Thyroid gland (tissue), 4 donors: ENCODE measurements at regions not wholly inside any gene's neighbourhood (a gene's known extent, or its start where the extent isn't known, plus 50 kb on each side); places are given as distances from the start of the nearest gene placed in this dataset.

ENCODE experiments used
- DNase-seq, 2 donors: peaks; one replicate each; pipeline ENCODE4 v3.0.0-alpha.2; 2019
- H3K27ac ChIP-seq, 3 donors: fragments of 200-600 bp; sonication (generic); 1 replicate in 2 of 3; 2 replicates in 1 of 3; pipeline ENCODE4 v1.5.1; 2016 to 2019; ENCODE audit warnings: mild to moderate bottlenecking in 1 of 3, moderate library complexity in 1 of 3
- H3K27me3 ChIP-seq: fragments of 200-600 bp; sonication (generic); one replicate; pipeline ENCODE4 v1.5.1; 2019
- H3K36me3 ChIP-seq, 2 donors: fragments of 200-600 bp; sonication (generic); one replicate each; pipeline ENCODE4 v1.5.1; 2016 to 2019
- H3K4me1 ChIP-seq, 2 donors: fragments of 200-600 bp; sonication (generic); one replicate each; pipeline ENCODE4 v1.5.1; 2017 to 2019
- H3K4me3 ChIP-seq, 3 donors: fragments of 200-600 bp; sonication (generic); replicated peaks in 1 of 3; 1 replicate in 2 of 3; 2 replicates in 1 of 3; pipeline ENCODE4 v1.5.1; 2016; ENCODE audit warnings: mild to moderate bottlenecking in 1 of 3
- H3K9me3 ChIP-seq: fragments of 200-600 bp; sonication (generic); one replicate; pipeline ENCODE4 v1.5.1; 2017
- POLR2A ChIP-seq, 2 donors: fragments of 450-650 bp; IDR thresholded peaks; one replicate each; pipeline ENCODE4 v1.6.1; 2017; ENCODE audit warnings: antibody characterized with exemption in 2 of 2, mild to moderate bottlenecking in 2 of 2, moderate library complexity in 1 of 2
- WGBS, 2 donors: methylation state at CpG; one replicate each; pipeline ENCODE4 v1.1.5; 2017; 5-methylcytosine and 5-hydroxymethylcytosine counted together
- intact Hi-C: fragments of 100-400 bp; cut with DNase I; formaldehyde crosslinking; loops from one replicate; pipeline ENCODE4 v1.15.1; 2023
- TF ChIP-seq, protein P1 (sequence below), 6 experiments: fragments of 200-600 bp in 3 of 6; fragments of 450-650 bp in 3 of 6; sonication (generic) in 3 of 6; IDR thresholded peaks; one replicate each; pipeline ENCODE4 v1.5.1; 2016 to 2019; ENCODE audit warnings: antibody characterized with exemption in 6 of 6, mild to moderate bottlenecking in 2 of 6, inconsistent platforms in 1 of 6, moderate library complexity in 1 of 6

DNA sequence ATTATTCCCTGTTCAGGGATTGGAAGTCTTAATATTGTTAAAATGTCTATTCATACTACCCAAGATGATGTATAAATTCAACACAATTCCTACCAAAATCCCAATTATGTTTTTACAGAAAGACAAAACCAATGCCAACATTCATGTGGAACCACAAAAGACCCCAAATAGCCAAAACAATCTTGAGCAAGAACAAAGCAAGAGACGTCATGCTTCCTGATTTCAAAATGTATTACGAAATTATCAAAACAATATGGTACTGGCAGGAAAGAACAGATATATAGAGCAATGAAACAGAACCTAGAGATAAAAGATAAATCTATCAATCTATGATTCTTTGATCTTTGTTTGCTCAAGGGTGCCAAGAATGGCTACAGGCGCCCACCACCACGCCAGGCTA lies 237.9 kb downstream of the TAF11L14 start:
- H3K27ac ChIP-seq, result no peak overlapping the region
- no peaks in the 10 kb centered on the region for H3K4me1 ChIP-seq
- no peak for TF ChIP-seq POLR2A (IDR thresholded peaks at IDR 0.05)
- TF ChIP-seq, protein P1, sequence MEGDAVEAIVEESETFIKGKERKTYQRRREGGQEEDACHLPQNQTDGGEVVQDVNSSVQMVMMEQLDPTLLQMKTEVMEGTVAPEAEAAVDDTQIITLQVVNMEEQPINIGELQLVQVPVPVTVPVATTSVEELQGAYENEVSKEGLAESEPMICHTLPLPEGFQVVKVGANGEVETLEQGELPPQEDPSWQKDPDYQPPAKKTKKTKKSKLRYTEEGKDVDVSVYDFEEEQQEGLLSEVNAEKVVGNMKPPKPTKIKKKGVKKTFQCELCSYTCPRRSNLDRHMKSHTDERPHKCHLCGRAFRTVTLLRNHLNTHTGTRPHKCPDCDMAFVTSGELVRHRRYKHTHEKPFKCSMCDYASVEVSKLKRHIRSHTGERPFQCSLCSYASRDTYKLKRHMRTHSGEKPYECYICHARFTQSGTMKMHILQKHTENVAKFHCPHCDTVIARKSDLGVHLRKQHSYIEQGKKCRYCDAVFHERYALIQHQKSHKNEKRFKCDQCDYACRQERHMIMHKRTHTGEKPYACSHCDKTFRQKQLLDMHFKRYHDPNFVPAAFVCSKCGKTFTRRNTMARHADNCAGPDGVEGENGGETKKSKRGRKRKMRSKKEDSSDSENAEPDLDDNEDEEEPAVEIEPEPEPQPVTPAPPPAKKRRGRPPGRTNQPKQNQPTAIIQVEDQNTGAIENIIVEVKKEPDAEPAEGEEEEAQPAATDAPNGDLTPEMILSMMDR (IDR thresholded peaks at IDR 0.05), result no peak
- no peaks in the 10 kb centered on the region for H3K27me3 ChIP-seq
- no peaks in the 10 kb centered on the region for H3K36me3 ChIP-seq
- DNase-seq, result no peak
- no peak overlapping the region for H3K4me3 ChIP-seq
- WGBS, 2 donors, result 82 to 83% methylated on average over 4 of the region's 4 CpGs
- H3K9me3 ChIP-seq, result no peaks in the 10 kb centered on the region
- intact Hi-C loops, result no loop called here

DNA sequence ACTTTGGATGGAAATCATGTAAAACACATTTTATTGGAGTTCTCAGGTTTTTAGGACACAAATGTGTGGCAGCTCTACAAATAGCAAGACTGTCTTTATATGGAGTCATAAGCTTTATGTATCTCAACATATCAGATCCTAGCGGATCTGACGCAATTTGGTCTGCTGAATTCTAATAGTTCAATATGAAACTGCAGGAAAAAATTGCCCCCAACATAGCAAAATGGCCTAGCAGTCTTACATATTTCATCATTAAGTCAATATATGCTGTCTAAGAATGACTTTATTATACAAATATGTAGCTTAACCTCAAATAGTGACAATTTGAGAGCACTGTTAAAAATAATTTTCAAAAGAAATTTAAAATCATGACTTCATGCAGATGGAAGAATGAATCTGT lies 244.3 kb downstream of the TAF11L14 start:
- Histone ChIP-seq H3K36me3 (no peaks in the 10 kb centered on the region), H3K9me3 (no peaks in the 10 kb centered on the region), H3K27me3 (no peaks in the 10 kb centered on the region), H3K4me3 (no peak overlapping the region), H3K4me1 (no peaks in the 10 kb centered on the region), H3K27ac (no peak overlapping the region)
- no peak for TF ChIP-seq POLR2A (IDR thresholded peaks at IDR 0.05)
- TF ChIP-seq, protein P1 (IDR thresholded peaks at IDR 0.05), result no peak
- WGBS, 2 donors, result 95 to 98% methylated on average over 2 of the region's 2 CpGs
- no peak for DNase-seq
- intact Hi-C loops, result no loop called here

DNA sequence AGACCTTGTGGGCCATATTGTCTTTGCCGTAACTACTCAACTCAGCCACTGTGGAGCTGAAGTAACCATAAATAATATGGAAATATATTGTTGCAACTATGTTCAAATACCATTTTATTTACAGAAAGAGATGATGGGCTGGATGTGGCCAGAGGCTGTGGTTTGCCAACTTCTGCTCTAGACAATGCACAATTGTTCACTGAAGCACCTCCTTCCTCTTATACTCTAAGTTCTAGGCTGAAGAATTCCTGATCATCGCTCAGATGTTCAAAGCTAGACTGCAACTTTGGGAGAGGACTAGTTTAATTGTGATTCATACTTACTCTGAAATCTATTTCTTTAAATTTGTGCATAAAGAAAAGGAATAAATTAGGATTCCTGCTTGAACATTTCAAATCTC lies 245.0 kb downstream of the TAF11L14 start:
- intact Hi-C loops, result no loop called here
- DNase-seq, result no peak
- Histone ChIP-seq H3K36me3 (no peaks in the 10 kb centered on the region), H3K4me1 (no peaks in the 10 kb centered on the region), H3K27me3 (no peaks in the 10 kb centered on the region), H3K4me3 (no peak overlapping the region), H3K9me3 (no peaks in the 10 kb centered on the region), H3K27ac (no peak overlapping the region)
- 65 to 87% methylated on average over 2 of the region's 2 CpGs for WGBS, 2 donors
- TF ChIP-seq POLR2A (IDR thresholded peaks at IDR 0.05), result no peak
- TF ChIP-seq, protein P1 (IDR thresholded peaks at IDR 0.05), result no peak

DNA sequence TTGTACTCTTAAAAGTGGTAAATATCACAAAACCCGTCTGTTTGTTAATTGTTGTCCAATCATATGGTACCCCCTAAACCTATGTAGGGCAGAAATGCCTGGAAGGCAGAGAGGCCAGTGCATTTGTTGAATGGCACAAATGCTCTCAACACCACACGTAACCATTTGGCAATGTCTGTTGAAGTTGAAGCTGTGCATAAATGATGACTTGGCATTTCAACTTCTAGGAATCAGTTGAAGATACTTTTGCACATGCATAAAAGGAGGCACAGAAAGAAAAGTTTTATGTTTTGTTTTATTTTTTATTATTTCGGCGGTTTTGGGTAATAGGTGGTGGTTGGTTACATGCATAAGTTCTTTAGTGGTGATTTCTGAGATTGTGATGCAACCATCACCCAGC lies 246.6 kb downstream of the TAF11L14 start:
- intact Hi-C loops, result no loop called here
- Histone ChIP-seq H3K27me3 (no peaks in the 10 kb centered on the region), H3K9me3 (no peaks in the 10 kb centered on the region), H3K4me3 (no peak overlapping the region), H3K36me3 (no peaks in the 10 kb centered on the region), H3K4me1 (no peaks in the 10 kb centered on the region), H3K27ac (no peak overlapping the region)
- no peak for DNase-seq
- WGBS, 2 donors, result 92 to 93% methylated on average over 4 of the region's 4 CpGs
- no peak for TF ChIP-seq POLR2A (IDR thresholded peaks at IDR 0.05)
- TF ChIP-seq, protein P1 (IDR thresholded peaks at IDR 0.05), result no peak

DNA sequence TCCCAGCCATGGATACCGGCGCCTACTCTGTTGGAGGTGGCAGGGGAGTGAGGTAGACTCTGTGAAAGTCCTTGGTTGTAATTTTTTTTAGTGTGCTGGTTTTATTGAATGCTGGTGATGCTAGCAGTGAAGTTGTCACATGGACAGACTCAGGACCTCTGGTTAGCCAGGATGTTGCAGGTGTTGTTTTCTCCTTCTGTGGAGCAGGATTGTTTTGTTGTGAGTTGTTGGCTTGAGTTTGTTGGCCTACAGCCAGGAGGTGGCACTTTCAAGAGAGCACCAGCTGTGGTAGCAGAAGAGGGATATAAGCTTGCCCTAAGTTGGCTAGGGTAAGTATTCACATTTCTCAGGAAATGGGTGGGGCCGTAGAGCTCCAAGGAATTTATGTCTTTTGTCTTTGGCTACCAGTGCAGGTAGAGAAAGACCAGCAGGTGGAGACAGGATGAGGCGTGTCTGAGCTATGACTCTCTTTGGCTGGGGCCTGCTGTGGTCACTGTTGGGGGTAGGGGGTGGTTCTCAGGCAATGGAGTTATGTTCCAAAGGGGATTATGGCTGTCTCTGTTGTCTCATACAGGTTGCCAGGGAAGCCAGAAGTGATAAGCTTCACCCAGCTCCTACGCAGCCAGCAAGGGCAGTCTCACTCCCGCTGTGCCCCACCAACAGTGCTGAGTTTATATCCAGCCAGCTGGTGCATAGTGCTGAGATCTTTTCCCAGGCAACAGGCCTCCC lies 248.7 kb downstream of the TAF11L14 start:
- 64 to 72% methylated on average over 6 of the region's 6 CpGs for WGBS, 2 donors
- no peak for DNase-seq
- Histone ChIP-seq H3K27me3 (no peaks in the 10 kb centered on the region), H3K36me3 (no peaks in the 10 kb centered on the region), H3K4me1 (no peaks in the 10 kb centered on the region), H3K27ac (no peak overlapping the region), H3K4me3 (no peak overlapping the region), H3K9me3 (no peaks in the 10 kb centered on the region)
- no peak for TF ChIP-seq POLR2A (IDR thresholded peaks at IDR 0.05)
- TF ChIP-seq, protein P1 (IDR thresholded peaks at IDR 0.05), result no peak
- intact Hi-C loops, result no loop called here
